ENCODE measurements at regions not wholly inside any gene's neighbourhood (a gene's known extent, or its start where the extent isn't known, plus 50 kb on each side); places are given as distances from the start of the nearest gene placed in this dataset.

DNA sequence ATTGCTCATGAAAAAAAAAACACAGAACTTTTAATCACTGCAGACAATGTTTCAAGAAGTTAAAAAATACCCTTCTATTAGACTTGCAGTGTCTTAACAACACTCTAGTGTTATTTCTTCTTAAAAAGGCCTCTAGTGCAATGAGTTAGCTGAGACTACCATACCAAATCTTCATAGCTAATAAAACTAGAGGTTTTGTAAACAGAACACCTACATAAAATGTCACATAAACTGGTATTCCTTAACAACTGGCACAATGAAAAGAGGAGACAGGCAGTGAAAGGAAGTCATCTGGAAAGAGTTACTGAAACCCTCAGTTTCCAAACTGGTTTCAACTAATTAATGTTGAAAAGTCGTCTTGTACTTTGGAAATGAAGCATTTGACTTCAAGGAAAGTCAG lies 394.2 kb upstream of the PMFBP1 start:
- TF ChIP-seq, protein P1, sequence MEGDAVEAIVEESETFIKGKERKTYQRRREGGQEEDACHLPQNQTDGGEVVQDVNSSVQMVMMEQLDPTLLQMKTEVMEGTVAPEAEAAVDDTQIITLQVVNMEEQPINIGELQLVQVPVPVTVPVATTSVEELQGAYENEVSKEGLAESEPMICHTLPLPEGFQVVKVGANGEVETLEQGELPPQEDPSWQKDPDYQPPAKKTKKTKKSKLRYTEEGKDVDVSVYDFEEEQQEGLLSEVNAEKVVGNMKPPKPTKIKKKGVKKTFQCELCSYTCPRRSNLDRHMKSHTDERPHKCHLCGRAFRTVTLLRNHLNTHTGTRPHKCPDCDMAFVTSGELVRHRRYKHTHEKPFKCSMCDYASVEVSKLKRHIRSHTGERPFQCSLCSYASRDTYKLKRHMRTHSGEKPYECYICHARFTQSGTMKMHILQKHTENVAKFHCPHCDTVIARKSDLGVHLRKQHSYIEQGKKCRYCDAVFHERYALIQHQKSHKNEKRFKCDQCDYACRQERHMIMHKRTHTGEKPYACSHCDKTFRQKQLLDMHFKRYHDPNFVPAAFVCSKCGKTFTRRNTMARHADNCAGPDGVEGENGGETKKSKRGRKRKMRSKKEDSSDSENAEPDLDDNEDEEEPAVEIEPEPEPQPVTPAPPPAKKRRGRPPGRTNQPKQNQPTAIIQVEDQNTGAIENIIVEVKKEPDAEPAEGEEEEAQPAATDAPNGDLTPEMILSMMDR (IDR thresholded peaks at IDR 0.05; ENCODE audit: low read depth, low read length, poor library complexity, severe bottlenecking), result no peak
- no peak for TF ChIP-seq EZH2phosphoT487 (IDR thresholded peaks at IDR 0.05; ENCODE audit: borderline replicate concordance, low read length)

Data from DOHH2 (cell line).